ENCODE measurements at regions not wholly inside any gene's neighbourhood (a gene's known extent, or its start where the extent isn't known, plus 50 kb on each side); places are given as distances from the start of the nearest gene placed in this dataset.

DNA sequence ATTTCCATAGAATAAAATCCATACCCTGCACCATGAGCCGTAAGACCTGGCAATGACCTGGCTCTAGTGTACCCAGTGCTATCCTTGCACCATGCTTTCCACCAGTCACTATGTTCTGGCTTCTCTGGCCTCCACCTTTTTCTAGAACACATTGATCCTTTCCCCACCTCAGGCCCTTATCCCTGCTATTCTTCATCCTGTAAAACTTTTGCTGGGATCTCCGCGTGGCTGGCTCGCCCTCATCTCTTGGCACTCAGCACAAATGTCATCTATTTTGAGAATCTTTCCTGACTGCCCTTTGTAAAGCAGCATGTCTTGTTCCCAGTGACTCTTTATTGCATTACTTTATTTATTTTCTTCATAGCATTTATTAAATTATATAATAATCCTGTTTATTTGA is 169.8 kb upstream of the B3GALT2 start:
- TF ChIP-seq POLR2AphosphoS5 (IDR thresholded peaks at IDR 0.05): no peak
- TF ChIP-seq, protein P1, sequence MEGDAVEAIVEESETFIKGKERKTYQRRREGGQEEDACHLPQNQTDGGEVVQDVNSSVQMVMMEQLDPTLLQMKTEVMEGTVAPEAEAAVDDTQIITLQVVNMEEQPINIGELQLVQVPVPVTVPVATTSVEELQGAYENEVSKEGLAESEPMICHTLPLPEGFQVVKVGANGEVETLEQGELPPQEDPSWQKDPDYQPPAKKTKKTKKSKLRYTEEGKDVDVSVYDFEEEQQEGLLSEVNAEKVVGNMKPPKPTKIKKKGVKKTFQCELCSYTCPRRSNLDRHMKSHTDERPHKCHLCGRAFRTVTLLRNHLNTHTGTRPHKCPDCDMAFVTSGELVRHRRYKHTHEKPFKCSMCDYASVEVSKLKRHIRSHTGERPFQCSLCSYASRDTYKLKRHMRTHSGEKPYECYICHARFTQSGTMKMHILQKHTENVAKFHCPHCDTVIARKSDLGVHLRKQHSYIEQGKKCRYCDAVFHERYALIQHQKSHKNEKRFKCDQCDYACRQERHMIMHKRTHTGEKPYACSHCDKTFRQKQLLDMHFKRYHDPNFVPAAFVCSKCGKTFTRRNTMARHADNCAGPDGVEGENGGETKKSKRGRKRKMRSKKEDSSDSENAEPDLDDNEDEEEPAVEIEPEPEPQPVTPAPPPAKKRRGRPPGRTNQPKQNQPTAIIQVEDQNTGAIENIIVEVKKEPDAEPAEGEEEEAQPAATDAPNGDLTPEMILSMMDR (IDR thresholded peaks at IDR 0.05): no peak
- no peak for TF ChIP-seq POLR2A (IDR thresholded peaks at IDR 0.05)
- TF ChIP-seq EP300 (IDR thresholded peaks at IDR 0.05): no peak
- WGBS: 89% methylated on average over 4 of the region's 4 CpGs
- DNase-seq (ENCODE audit: low spot score in 2 of 2): no peak
- Histone ChIP-seq H3K27ac (no peak overlapping the region), H3K4me3 (no peak overlapping the region), H3K36me3 (no peaks in the 10 kb centered on the region), H3K9me3 (no peaks in the 10 kb centered on the region), H3K27me3 (no peaks in the 10 kb centered on the region), H3K4me1 (no peaks in the 10 kb centered on the region)

DNA sequence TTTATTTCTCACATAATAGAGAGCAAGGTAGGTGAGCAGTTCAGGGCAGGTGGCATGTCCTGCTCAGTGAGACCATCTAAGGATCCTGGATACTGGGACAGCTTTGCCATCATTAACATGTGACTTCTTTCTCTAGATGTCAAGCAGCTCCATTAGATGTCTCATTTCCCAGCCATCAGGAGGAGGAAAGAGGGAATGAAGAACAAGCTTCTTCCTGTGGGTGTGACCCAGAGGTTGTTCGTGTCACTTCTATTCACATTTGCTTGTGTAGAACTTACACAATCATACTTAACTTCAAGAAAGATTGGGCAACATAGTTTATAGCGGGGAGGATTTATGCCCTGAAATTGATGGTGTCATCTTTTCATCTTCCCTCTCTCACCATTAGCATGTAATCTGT is 169.2 kb upstream of the B3GALT2 start:
- WGBS: 84% methylated on average over 2 of the region's 2 CpGs
- Histone ChIP-seq H3K4me3 (no peak overlapping the region), H3K36me3 (no peaks in the 10 kb centered on the region), H3K4me1 (no peaks in the 10 kb centered on the region), H3K27ac (no peak overlapping the region), H3K27me3 (no peaks in the 10 kb centered on the region), H3K9me3 (no peaks in the 10 kb centered on the region)
- TF ChIP-seq EP300 (IDR thresholded peaks at IDR 0.05) (no peak), POLR2AphosphoS5 (IDR thresholded peaks at IDR 0.05) (no peak), POLR2A (IDR thresholded peaks at IDR 0.05) (no peak)
- TF ChIP-seq, protein P1 (IDR thresholded peaks at IDR 0.05): no peak
- DNase-seq (ENCODE audit: low spot score in 2 of 2): no peak

DNA sequence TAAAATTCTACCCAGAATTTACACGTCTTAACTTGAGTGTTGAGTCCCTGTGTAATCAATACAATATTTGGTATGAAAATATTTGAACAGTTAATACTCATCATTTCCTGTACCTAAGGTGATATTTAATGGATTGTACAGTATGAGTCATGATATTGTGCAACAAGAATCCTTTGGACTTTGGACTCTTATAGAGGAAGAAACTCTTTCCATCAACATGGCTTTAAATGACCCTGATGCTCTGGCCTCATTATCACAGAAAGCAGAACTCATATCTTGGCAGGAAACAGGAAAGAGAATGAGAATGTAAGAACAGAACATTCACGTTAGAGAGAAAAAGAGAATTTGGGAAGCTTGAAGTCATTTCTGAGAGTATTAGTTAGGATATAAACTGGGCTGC is 168.8 kb upstream of the B3GALT2 start:
- Histone ChIP-seq H3K9me3 (no peaks in the 10 kb centered on the region), H3K36me3 (no peaks in the 10 kb centered on the region), H3K4me1 (no peaks in the 10 kb centered on the region), H3K27me3 (no peaks in the 10 kb centered on the region), H3K4me3 (no peak overlapping the region), H3K27ac (no peak overlapping the region)
- TF ChIP-seq POLR2AphosphoS5 (IDR thresholded peaks at IDR 0.05) (no peak), POLR2A (IDR thresholded peaks at IDR 0.05) (no peak), EP300 (IDR thresholded peaks at IDR 0.05) (no peak)
- TF ChIP-seq, protein P1 (IDR thresholded peaks at IDR 0.05): no peak
- 74% methylated on average over 2 of the region's 2 CpGs for WGBS
- DNase-seq (ENCODE audit: low spot score in 2 of 2): no peak

DNA sequence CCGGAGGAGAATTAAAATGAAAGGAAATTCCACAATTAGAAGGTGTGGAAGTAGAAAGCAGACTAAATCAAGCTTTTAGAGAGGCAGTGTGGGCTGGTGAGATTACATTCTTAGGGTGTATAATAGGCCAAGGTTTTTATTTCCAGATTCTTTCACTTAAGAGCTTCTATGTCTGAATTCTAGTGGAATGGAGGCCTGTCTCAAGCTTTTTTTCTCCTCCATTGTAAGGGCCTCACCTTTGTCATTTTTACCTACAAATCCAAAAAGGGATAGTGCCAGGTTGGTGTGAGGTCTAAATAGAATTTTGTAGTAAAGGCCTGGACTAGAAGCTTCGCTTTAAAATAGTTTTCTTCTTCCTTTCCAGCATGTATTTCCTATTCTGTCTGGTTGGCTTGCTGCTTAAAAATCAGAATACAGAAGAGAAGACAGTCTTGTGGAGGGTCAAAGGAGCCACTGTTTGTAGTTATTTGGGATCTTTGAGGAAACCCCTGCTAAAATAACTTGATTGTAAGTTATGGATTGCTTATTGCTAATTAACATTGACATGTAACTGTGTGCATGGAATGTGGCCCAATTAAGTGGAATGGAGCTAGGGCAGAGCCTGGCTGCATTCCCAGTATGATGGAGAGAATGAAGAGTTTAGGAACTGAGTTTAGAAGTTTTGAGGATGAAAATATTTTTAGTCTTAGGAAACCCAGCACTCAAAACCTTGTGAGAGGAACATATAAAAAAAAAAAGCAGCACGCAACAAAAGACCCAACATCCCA is 162.5 kb upstream of the B3GALT2 start:
- no peak for TF ChIP-seq POLR2AphosphoS5 (IDR thresholded peaks at IDR 0.05)
- TF ChIP-seq, protein P1 (IDR thresholded peaks at IDR 0.05): no peak
- no peak for TF ChIP-seq POLR2A (IDR thresholded peaks at IDR 0.05)
- no peak overlapping the region for H3K4me3 ChIP-seq
- H3K36me3 ChIP-seq: no peaks in the 10 kb centered on the region
- H3K9me3 ChIP-seq: no peaks in the 10 kb centered on the region
- 67% methylated on average over 3 of the region's 3 CpGs for WGBS
- H3K27me3 ChIP-seq: no peaks in the 10 kb centered on the region
- no peak overlapping the region for H3K27ac ChIP-seq
- peaks cover 6% of the 10 kb centered on the region for H3K4me1 ChIP-seq
- no peak for DNase-seq (ENCODE audit: low spot score in 2 of 2)

DNA sequence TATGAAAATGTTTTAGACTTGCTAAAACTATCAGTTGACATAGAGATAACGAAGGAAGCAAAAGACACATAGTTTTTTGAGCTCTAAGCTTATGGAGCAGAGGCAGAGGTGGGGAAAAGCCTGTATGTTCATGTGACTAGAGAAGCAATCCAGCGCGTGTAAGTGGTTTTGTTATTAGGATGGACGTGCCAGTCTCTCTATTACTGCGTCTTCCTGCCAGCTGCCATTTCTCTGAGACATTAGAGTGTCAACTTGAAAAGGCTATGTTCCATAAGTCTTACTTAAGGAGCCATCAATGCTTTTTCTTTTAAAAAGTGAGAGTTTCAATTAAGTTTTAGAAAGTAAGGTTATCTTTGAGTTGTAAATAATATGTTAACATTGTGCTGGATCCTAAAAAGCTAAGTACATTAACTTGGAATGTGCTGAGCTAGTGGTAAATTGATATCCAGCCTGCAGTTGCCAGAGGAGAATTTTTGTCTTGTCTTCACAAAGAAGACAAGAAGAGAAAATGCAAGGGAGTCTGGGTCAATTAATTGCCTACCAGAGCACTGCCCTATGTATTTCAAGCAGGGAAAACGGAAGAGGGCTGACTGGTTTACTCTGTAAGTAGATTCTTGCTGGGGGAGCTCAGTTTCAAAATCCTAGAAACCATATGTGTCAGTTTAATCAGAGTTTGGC is 161.8 kb upstream of the B3GALT2 start:
- no peak overlapping the region for H3K27ac ChIP-seq
- no peak for TF ChIP-seq POLR2AphosphoS5 (IDR thresholded peaks at IDR 0.05)
- TF ChIP-seq, protein P1 (IDR thresholded peaks at IDR 0.05): no peak
- TF ChIP-seq EP300 (IDR thresholded peaks at IDR 0.05): no peak
- no peak for TF ChIP-seq POLR2A (IDR thresholded peaks at IDR 0.05)
- 57% methylated on average over 6 of the region's 6 CpGs for WGBS
- no peaks in the 10 kb centered on the region for H3K9me3 ChIP-seq
- peaks cover 6% of the 10 kb centered on the region for H3K4me1 ChIP-seq
- no peaks in the 10 kb centered on the region for H3K27me3 ChIP-seq
- H3K36me3 ChIP-seq: no peaks in the 10 kb centered on the region
- H3K4me3 ChIP-seq: no peak overlapping the region
- DNase-seq (ENCODE audit: low spot score in 2 of 2): no peak
